ENCODE measurements at regions not wholly inside any gene's neighbourhood (a gene's known extent, or its start where the extent isn't known, plus 50 kb on each side); places are given as distances from the start of the nearest gene placed in this dataset.

GRCh38 chr5:73344835-73345234, 103.7 kb downstream of the FOXD1 start:
- no peak overlapping the region for H2AFZ ChIP-seq (ENCODE audit: low read length)
- H2BK12ac ChIP-seq (ENCODE audit: insufficient read length, low read depth, low read length) = no peak overlapping the region
- no peaks in the 10 kb centered on the region for H3K23me2 ChIP-seq (ENCODE audit: insufficient read length, low read depth, low read length, poor library complexity, severe bottlenecking)
- no peaks in the 10 kb centered on the region for H3K27me3 ChIP-seq (ENCODE audit: insufficient read depth, low read length)
- H3K9me3 Mint-ChIP-seq = peaks cover 39 to 50% of the 10 kb centered on the region in 2 experiments
- TF ChIP-seq CTCF (conservative IDR thresholded peaks at IDR 0.05) = no peak
- H3K4me2 ChIP-seq (ENCODE audit: insufficient read depth, insufficient read length, low read length) = no peak overlapping the region
- H2BK5ac ChIP-seq (ENCODE audit: insufficient read length, low read length) = no peak overlapping the region
- H3K9me3 ChIP-seq (ENCODE audit: control insufficient read depth, low read depth, low read length) = no peaks in the 10 kb centered on the region
- H3K36me3 Mint-ChIP-seq (ENCODE audit: insufficient read depth in 1 of 3, low read depth in 3 of 3) = peaks cover 8 to 22% (median 11%) of the 10 kb centered on the region in 3 experiments; a peak in 6 of 7 replicates
- H3K23ac ChIP-seq (ENCODE audit: insufficient read length, low read depth, low read length) = no peak overlapping the region
- no peak overlapping the region for H2AK5ac ChIP-seq (ENCODE audit: insufficient read length, low read length)
- H4K8ac ChIP-seq (replicated peaks; ENCODE audit: insufficient read length, low read depth, low read length) = no peak overlapping the region
- H4K91ac ChIP-seq (ENCODE audit: insufficient read length, low read depth, low read length) = no peak overlapping the region
- no peak overlapping the region for H2BK15ac ChIP-seq (ENCODE audit: low read depth, low read length)
- H3K27ac Mint-ChIP-seq = no peak overlapping the region
- H3K4me1 Mint-ChIP-seq = peaks cover 0 to 7% of the 10 kb centered on the region in 2 experiments; a peak in 1 of 4 replicates
- H3K18ac ChIP-seq (ENCODE audit: insufficient read length, low read depth, low read length) = no peak overlapping the region
- H3T11ph ChIP-seq (ENCODE audit: low read length) = no peak overlapping the region
- H4K20me1 ChIP-seq (ENCODE audit: control insufficient read depth, insufficient read depth, insufficient read length) = no peaks in the 10 kb centered on the region
- H3K79me1 ChIP-seq (ENCODE audit: insufficient read depth, low read depth, low read length, poor library complexity, severe bottlenecking) = no peaks in the 10 kb centered on the region
- WGBS (ENCODE audit: extremely low coverage, insufficient read length, low lambda C conversion rate) = no CpG with 5 or more reads among the region's 5 CpGs
- H3K27ac ChIP-seq (ENCODE audit: insufficient read length, low read depth, low read length) = no peak overlapping the region
- no peak for DNase-seq
- no peak overlapping the region for H3K14ac ChIP-seq (ENCODE audit: insufficient read depth, low read length)
- H3K4me3 Mint-ChIP-seq = no peak overlapping the region
- no peak overlapping the region for H2BK120ac ChIP-seq (ENCODE audit: low read depth, low read length, poor library complexity, severe bottlenecking)
- H2BK20ac ChIP-seq (ENCODE audit: low read depth, low read length, poor library complexity, severe bottlenecking) = no peak overlapping the region
- no peak overlapping the region for H3K9ac ChIP-seq (ENCODE audit: extremely low read depth, insufficient read length, low read length)
- no peak overlapping the region for H3K4ac ChIP-seq (ENCODE audit: low read depth, low read length)
- no peak overlapping the region for H3K56ac ChIP-seq (ENCODE audit: insufficient read length, low read depth, low read length)
- no peaks in the 10 kb centered on the region for H3K4me1 ChIP-seq (ENCODE audit: insufficient read depth, low read length)
- H3K79me2 ChIP-seq (ENCODE audit: insufficient read depth, low read length) = no peaks in the 10 kb centered on the region
- no peak overlapping the region for H4K5ac ChIP-seq (ENCODE audit: insufficient read length, low read depth, low read length)
- H3K27me3 Mint-ChIP-seq (ENCODE audit: low read depth) = peaks cover 2% of the 10 kb centered on the region

Data from H9 (cell line).